Fibroblast of lung (primary cell): ENCODE measurements at regions not wholly inside any gene's neighbourhood (a gene's known extent, or its start where the extent isn't known, plus 50 kb on each side); places are given as distances from the start of the nearest gene placed in this dataset.
A peak's percentile ranks its signal among the peaks of the same experiment; 100 is the strongest.

Source experiments
- DNase-seq, 2 donors: peaks; one replicate each; pipeline versions ENCODE4 v3.0.0 to v3.0.0-alpha.2; 2010; ENCODE audit warnings: low read depth in 2 of 2
- H2AFZ ChIP-seq: 2 replicates; pipeline ENCODE4 v1.5.1; 2012; ENCODE audit warnings: low read length, control low read depth, inconsistent platforms
- H3K27ac ChIP-seq: 2 replicates; pipeline ENCODE4 v1.5.1; 2011; ENCODE audit warnings: low read length, control low read depth; ENCODE audit not compliant: insufficient read depth
- H3K27me3 ChIP-seq: 2 replicates; pipeline ENCODE4 v1.5.1; 2011; ENCODE audit warnings: mild to moderate bottlenecking, low read length; ENCODE audit not compliant: control insufficient read depth, insufficient read depth
- H3K36me3 ChIP-seq: 2 replicates; pipeline ENCODE4 v1.5.1; 2011; ENCODE audit warnings: low read length; ENCODE audit not compliant: control insufficient read depth, insufficient read depth
- H3K4me1 ChIP-seq: 2 replicates; pipeline ENCODE4 v1.5.1; 2011; ENCODE audit warnings: low read length; ENCODE audit not compliant: control insufficient read depth, insufficient read depth; ENCODE audit errors: extremely low read depth
- H3K4me2 ChIP-seq: 2 replicates; pipeline ENCODE4 v1.5.1; 2011; ENCODE audit warnings: low read length, control low read depth; ENCODE audit not compliant: insufficient read depth; ENCODE audit errors: extremely low read depth
- H3K4me3 ChIP-seq, 4 experiments: fragments of 200-600 bp in 1 of 4; sonication (generic) in 1 of 4; replicated peaks in 1 of 4; 2 replicates each; pipeline ENCODE4 v1.5.1; 2011 to 2016; ENCODE audit warnings: low read length in 4 of 4, low read depth in 3 of 4, mild to moderate bottlenecking in 3 of 4, control low read depth in 2 of 4, inconsistent platforms in 1 of 4, mixed read lengths in 1 of 4; ENCODE audit not compliant: insufficient read depth in 1 of 4; ENCODE audit errors: control extremely low read depth in 1 of 4
- H3K79me2 ChIP-seq: 2 replicates; pipeline ENCODE4 v1.5.1; 2012; ENCODE audit warnings: mild to moderate bottlenecking, low read length, inconsistent platforms; ENCODE audit not compliant: control insufficient read depth, insufficient read depth
- H3K9ac ChIP-seq: 2 replicates; pipeline ENCODE4 v1.5.1; 2011; ENCODE audit warnings: mild to moderate bottlenecking, low read length, control low read depth; ENCODE audit not compliant: insufficient read depth
- H3K9me3 ChIP-seq: 2 replicates; pipeline ENCODE4 v1.5.1; 2012; ENCODE audit warnings: low read depth, low read length; ENCODE audit not compliant: control insufficient read depth, insufficient read depth
- H4K20me1 ChIP-seq: 2 replicates; pipeline ENCODE4 v1.5.1; 2011; ENCODE audit warnings: low read length; ENCODE audit not compliant: control insufficient read depth, insufficient read depth; ENCODE audit errors: extremely low read depth
- CTCF ChIP-seq, 2 donors: IDR thresholded peaks in 1 of 2; conservative IDR thresholded peaks in 1 of 2; 1 replicate in 1 of 2; 2 replicates in 1 of 2; pipeline ENCODE4 v1.5.1; 2011 to 2012; ENCODE audit warnings: low read length in 2 of 2, control low read depth in 1 of 2, inconsistent platforms in 1 of 2, low read depth in 1 of 2, mild to moderate bottlenecking in 1 of 2
- EZH2 ChIP-seq: IDR thresholded peaks from 2 replicates; pipeline ENCODE4 v1.5.1; 2012; ENCODE audit warnings: low read length, control low read depth, mild to moderate bottlenecking; ENCODE audit errors: missing control alignments

DNA sequence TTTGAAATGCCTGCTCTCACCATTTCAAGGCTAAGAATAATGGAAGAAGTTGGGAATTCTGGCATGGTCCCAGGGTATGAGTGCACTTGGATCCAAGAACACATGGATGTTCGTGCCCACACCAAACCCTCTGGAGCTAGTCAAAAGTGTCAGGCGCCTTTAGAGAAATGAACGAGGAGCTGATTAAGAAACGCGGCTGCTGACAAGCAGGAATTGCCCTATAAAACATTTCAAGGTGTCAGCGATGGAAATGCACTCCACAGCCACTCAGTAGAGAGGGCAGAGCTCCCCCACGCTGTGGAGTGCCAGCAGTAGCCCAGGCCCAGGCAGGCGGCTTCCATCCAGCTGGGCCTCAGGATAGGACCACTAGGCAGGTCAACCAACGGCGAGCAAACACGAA lies 213.7 kb downstream of the TTC32 start:
- Histone ChIP-seq H3K27ac (no peak overlapping the region), H2AFZ (no peak overlapping the region), H3K4me2 (no peak overlapping the region), H3K9me3 (no peaks in the 10 kb centered on the region), H3K79me2 (no peaks in the 10 kb centered on the region), H4K20me1 (no peaks in the 10 kb centered on the region), H3K4me1 (no peaks in the 10 kb centered on the region), H3K27me3 (peaks cover 6% of the 10 kb centered on the region), H3K9ac (no peak overlapping the region), H3K4me3 (no peak overlapping the region), H3K36me3 (no peaks in the 10 kb centered on the region)
- peak in 1 of 2 donors; percentile 28 for DNase-seq
- no peak for TF ChIP-seq EZH2
- no peak for TF ChIP-seq CTCF (conservative IDR thresholded peaks at IDR 0.05 in 1 of 2, IDR thresholded peaks at IDR 0.05 in 1 of 2; ENCODE audit: low read depth in 1 of 2, low read length in 2 of 2)

- no peak overlapping the region for H2AFZ ChIP-seq
- DNase-seq = no peak
Measured at GRCh38 chr2:19687017-19687659, 214.6 kb downstream of the TTC32 start.

DNA sequence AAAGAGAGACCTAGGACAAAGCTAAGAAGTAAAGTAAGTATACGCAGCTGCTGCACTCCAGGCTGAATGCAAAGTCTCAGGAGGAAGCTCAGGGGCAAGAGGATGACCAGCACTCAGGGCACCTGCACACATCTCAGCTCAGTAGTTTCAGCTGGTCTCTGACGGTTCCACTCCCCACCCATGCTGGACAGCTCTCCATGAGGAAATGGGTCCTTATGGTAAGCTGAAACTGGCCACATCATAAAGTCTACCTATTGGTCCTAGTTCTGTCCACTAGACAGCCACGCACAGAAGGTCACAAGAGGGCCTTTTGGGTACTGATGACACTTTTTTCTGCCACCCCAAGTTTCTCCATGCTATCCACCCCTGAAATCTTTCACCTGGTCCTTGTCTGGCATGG lies 215.3 kb downstream of the TTC32 start:
- no peak overlapping the region for H2AFZ ChIP-seq
- no peaks in the 10 kb centered on the region for H4K20me1 ChIP-seq
- H3K4me3 ChIP-seq = no peak overlapping the region
- H3K4me2 ChIP-seq = no peak overlapping the region
- H3K9ac ChIP-seq = no peak overlapping the region
- peaks cover 6% of the 10 kb centered on the region for H3K27me3 ChIP-seq
- no peak for DNase-seq
- no peaks in the 10 kb centered on the region for H3K36me3 ChIP-seq
- no peak overlapping the region for H3K27ac ChIP-seq
- H3K79me2 ChIP-seq = no peaks in the 10 kb centered on the region
- TF ChIP-seq EZH2 (no peak), CTCF (conservative IDR thresholded peaks at IDR 0.05 in 1 of 2, IDR thresholded peaks at IDR 0.05 in 1 of 2; ENCODE audit: low read depth in 1 of 2, low read length in 2 of 2) (no peak)
- H3K4me1 ChIP-seq = no peaks in the 10 kb centered on the region
- no peaks in the 10 kb centered on the region for H3K9me3 ChIP-seq

More at GRCh38 chr2:19687017-19687659, 214.6 kb downstream of the TTC32 start:
- no peaks in the 10 kb centered on the region for H3K79me2 ChIP-seq
- H3K4me3 ChIP-seq = no peak overlapping the region
- no peaks in the 10 kb centered on the region for H3K4me1 ChIP-seq
- H3K27ac ChIP-seq = no peak overlapping the region
- no peaks in the 10 kb centered on the region for H3K9me3 ChIP-seq
- no peaks in the 10 kb centered on the region for H3K36me3 ChIP-seq
- TF ChIP-seq EZH2 = no peak
- TF ChIP-seq CTCF (conservative IDR thresholded peaks at IDR 0.05 in 1 of 2, IDR thresholded peaks at IDR 0.05 in 1 of 2; ENCODE audit: low read depth in 1 of 2, low read length in 2 of 2) = no peak
- no peaks in the 10 kb centered on the region for H4K20me1 ChIP-seq
- no peak overlapping the region for H3K9ac ChIP-seq
- H3K4me2 ChIP-seq = no peak overlapping the region
- peaks cover 6% of the 10 kb centered on the region for H3K27me3 ChIP-seq
